SK-N-SH (cell line): ENCODE measurements at regions not wholly inside any gene's neighbourhood (a gene's known extent, or its start where the extent isn't known, plus 50 kb on each side); places are given as distances from the start of the nearest gene placed in this dataset.

Experiments
- CTCF ChIA-PET: fragments of 300-600, 350-600 bp; formaldehyde crosslinking; extraction: SDS; loops from one replicate; lab custom pipeline; 2021; lab: Yijun Ruan, JAX
- POLR2A ChIA-PET: fragments of 350-600 bp; sonication (Branson Sonifier 250); formaldehyde crosslinking; extraction: SDS; loops from one replicate; lab custom pipeline; 2020; ENCODE audit warnings: antibody characterized with exemption, inconsistent platforms; lab: Yijun Ruan, JAX
- DNase-seq: peaks from one replicate; pipeline ENCODE4 v3.0.0; 2012
- H2AFZ ChIP-seq: fragments of 200-600 bp; sonication (generic); 2 replicates; pipeline ENCODE4 v1.8.1; 2016; ENCODE audit warnings: antibody characterized with exemption, mild to moderate bottlenecking, low read depth
- H3F3A ChIP-seq: fragments of 200-600 bp; sonication (generic); replicated peaks from 2 replicates; pipeline ENCODE3; 2016; ENCODE audit warnings: antibody characterized with exemption, mild to moderate bottlenecking; ENCODE audit not compliant: insufficient read depth
- H3K27ac ChIP-seq, 2 experiments: fragments of 200-500 bp in 1 of 2; fragments of 200-600 bp in 1 of 2; sonication (Bioruptor generic) in 1 of 2; sonication (generic), shearing (Covaris generic) in 1 of 2; 2 replicates each; pipeline versions ENCODE4 v1.5.1 to v1.6.1; 2014 to 2016; ENCODE audit warnings: low read depth in 2 of 2, inconsistent platforms in 1 of 2, low read length in 1 of 2, mild to moderate bottlenecking in 1 of 2, mixed read lengths in 1 of 2
- H3K27me3 ChIP-seq: fragments of 200-600 bp; sonication (generic), shearing (Covaris generic); 2 replicates; pipeline ENCODE4 v1.6.1; 2016; ENCODE audit warnings: mixed run types; ENCODE audit not compliant: insufficient read depth
- H3K36me3 ChIP-seq, 2 experiments: fragments of 200-500 bp in 1 of 2; fragments of 200-600 bp in 1 of 2; sonication (Bioruptor generic) in 1 of 2; sonication (generic) in 1 of 2; replicated peaks in 1 of 2; 2 replicates each; pipeline versions ENCODE3 to v1.5.1; 2014 to 2016; ENCODE audit warnings: low read length in 1 of 2, mild to moderate bottlenecking in 1 of 2; ENCODE audit not compliant: insufficient read depth in 2 of 2, control insufficient read depth in 1 of 2
- H3K4me1 ChIP-seq, 2 experiments: fragments of 200-500 bp in 1 of 2; fragments of 200-600 bp in 1 of 2; sonication (Bioruptor generic) in 1 of 2; sonication (generic), shearing (Covaris generic) in 1 of 2; 2 replicates each; pipeline versions ENCODE4 v1.5.1 to v1.6.1; 2014 to 2016; ENCODE audit warnings: low read depth in 1 of 2, low read length in 1 of 2, mixed run types in 1 of 2; ENCODE audit not compliant: insufficient read depth in 2 of 2, control insufficient read depth in 1 of 2
- H3K4me2 ChIP-seq: fragments of 200-600 bp; sonication (generic), shearing (Covaris generic); 2 replicates; pipeline ENCODE4 v1.6.1; 2017; ENCODE audit warnings: mixed run types
- H3K4me3 ChIP-seq, 2 experiments: fragments of 200-500 bp in 1 of 2; fragments of 200-600 bp in 1 of 2; sonication (Bioruptor generic) in 1 of 2; sonication (generic), shearing (Covaris generic) in 1 of 2; 2 replicates each; pipeline versions ENCODE4 v1.5.1 to v1.8.1; 2014 to 2016; ENCODE audit warnings: low read depth in 2 of 2, inconsistent platforms in 1 of 2, low read length in 1 of 2, mild to moderate bottlenecking in 1 of 2, mixed read lengths in 1 of 2, moderate library complexity in 1 of 2
- H3K79me2 ChIP-seq: fragments of 200-600 bp; sonication (generic); 2 replicates; pipeline ENCODE4 v1.8.1; 2017; ENCODE audit warnings: mild to moderate bottlenecking; ENCODE audit not compliant: insufficient read depth
- H3K9ac ChIP-seq: fragments of 200-600 bp; sonication (generic); 2 replicates; pipeline ENCODE4 v1.6.1; 2017; ENCODE audit warnings: mixed run types
- H3K9me2 ChIP-seq: fragments of 200-600 bp; sonication (generic); 2 replicates; pipeline ENCODE4 v1.6.1; 2017; ENCODE audit warnings: mixed run types
- H3K9me3 ChIP-seq: fragments of 200-600 bp; sonication (generic); 2 replicates; pipeline ENCODE4 v1.6.1; 2017; ENCODE audit warnings: mixed run types, mild to moderate bottlenecking, moderate library complexity
- H4K20me1 ChIP-seq: fragments of 200-600 bp; sonication (generic); 2 replicates; pipeline ENCODE4 v1.6.1; 2017; ENCODE audit warnings: mild to moderate bottlenecking, mixed run types; ENCODE audit not compliant: insufficient read depth
- CHD2 ChIP-seq: fragments of 150-350 bp; IDR thresholded peaks from 2 replicates; pipeline ENCODE4 v1.6.1; 2018; ENCODE audit warnings: low read length; ENCODE audit not compliant: partially characterized antibody
- ELF1 ChIP-seq: IDR thresholded peaks from 2 replicates; pipeline ENCODE4 v1.4.0; 2012
- FOXJ3 ChIP-seq: sonication (generic); formaldehyde crosslinking; IDR thresholded peaks from 2 replicates; pipeline ENCODE4 v1.5.1; 2020; ENCODE audit warnings: mild to moderate bottlenecking, missing genetic modification reagents
- FOXM1 ChIP-seq: IDR thresholded peaks from 2 replicates; pipeline ENCODE4 v1.4.0; 2012; ENCODE audit warnings: low read depth, mild to moderate bottlenecking
- GABPA ChIP-seq: IDR thresholded peaks from 2 replicates; pipeline ENCODE4 v1.4.0; 2012; ENCODE audit warnings: low read depth, mild to moderate bottlenecking
- MAX ChIP-seq: IDR thresholded peaks from 2 replicates; pipeline ENCODE4 v1.4.0; 2012; ENCODE audit warnings: low read depth
- MEF2A ChIP-seq: IDR thresholded peaks from 2 replicates; pipeline ENCODE4 v1.4.0; 2012; ENCODE audit warnings: low read depth, borderline replicate concordance
- MXI1 ChIP-seq: IDR thresholded peaks from 2 replicates; pipeline ENCODE4 v1.6.1; 2012; ENCODE audit warnings: mild to moderate bottlenecking, low read depth, low read length, improper control_type of control experiment
- NRF1 ChIP-seq: IDR thresholded peaks from 2 replicates; pipeline ENCODE4 v1.6.1; 2012; ENCODE audit warnings: low read depth, mild to moderate bottlenecking, low read length
- RAD21 ChIP-seq: IDR thresholded peaks from 2 replicates; pipeline ENCODE4 v1.6.1; 2012; ENCODE audit warnings: mild to moderate bottlenecking, low read length
- RCOR1 ChIP-seq: fragments of 150-350 bp; IDR thresholded peaks from 2 replicates; pipeline ENCODE4 v1.6.1; 2017; ENCODE audit warnings: antibody characterized with exemption, low read length
- RXRA ChIP-seq: IDR thresholded peaks from 2 replicates; pipeline ENCODE4 v1.4.0; 2012; ENCODE audit warnings: low read depth, mild to moderate bottlenecking, borderline replicate concordance
- SIN3A ChIP-seq: IDR thresholded peaks from 2 replicates; pipeline ENCODE4 v1.6.1; 2012; ENCODE audit warnings: low read depth, mild to moderate bottlenecking, low read length, moderate library complexity, borderline replicate concordance
- SMC3 ChIP-seq: IDR thresholded peaks from 2 replicates; pipeline ENCODE4 v1.6.1; 2012; ENCODE audit warnings: low read depth, low read length, improper control_type of control experiment
- TAF1 ChIP-seq: IDR thresholded peaks from 2 replicates; pipeline ENCODE4 v1.6.1; 2012; ENCODE audit warnings: low read depth, mild to moderate bottlenecking, low read length, moderate library complexity, borderline replicate concordance
- TCF12 ChIP-seq: IDR thresholded peaks from 2 replicates; pipeline ENCODE4 v1.4.0; 2012
- WGBS: methylation state at CpG from one replicate; pipeline ENCODE4 v1.1.6; 2017; ENCODE audit warnings: low lambda C conversion rate; 5-methylcytosine and 5-hydroxymethylcytosine counted together
- TF ChIP-seq, protein P1 (sequence below): IDR thresholded peaks from 2 replicates; pipeline ENCODE4; 2012
- TF ChIP-seq, protein P2 (sequence below): fragments of 150-350 bp; IDR thresholded peaks from 2 replicates; pipeline ENCODE4 v1.6.1; 2017; ENCODE audit warnings: antibody characterized with exemption, low read length, low read depth, borderline replicate concordance

DNA sequence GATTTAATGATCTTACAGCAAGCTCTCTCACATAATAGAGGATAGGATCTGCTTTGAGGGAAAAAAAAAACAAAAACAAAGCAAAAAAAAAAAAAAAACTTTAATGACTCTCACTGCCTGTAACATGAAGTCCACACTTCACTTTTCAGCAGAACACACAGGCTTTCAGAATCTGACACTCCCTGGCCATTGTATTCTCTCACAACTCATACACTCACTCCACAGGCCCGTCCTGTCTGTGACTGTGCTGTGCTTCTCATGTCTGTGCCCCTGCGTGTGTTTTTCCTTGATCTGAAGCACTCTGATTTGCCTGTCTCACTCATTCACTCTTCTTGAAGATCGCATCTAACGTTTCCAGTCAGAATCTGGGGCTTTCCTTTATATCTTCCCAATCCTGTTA lies 460.8 kb downstream of the TMA16 start:
- POLR2A ChIA-PET: no interaction called here
- Histone ChIP-seq H3K79me2 (no peaks in the 10 kb centered on the region), H3K9me2 (no peaks in the 10 kb centered on the region), H3K9me3 (no peaks in the 10 kb centered on the region), H3K27ac (no peak overlapping the region), H3F3A (no peaks in the 10 kb centered on the region), H3K4me1 (no peaks in the 10 kb centered on the region), H3K4me2 (no peak overlapping the region), H2AFZ (no peak overlapping the region), H3K4me3 (no peak overlapping the region), H3K27me3 (no peaks in the 10 kb centered on the region), H3K9ac (no peak overlapping the region), H3K36me3 (no peaks in the 10 kb centered on the region), H4K20me1 (no peaks in the 10 kb centered on the region)
- CTCF ChIA-PET: no interaction called here
- DNase-seq: no peak
- TF ChIP-seq CHD2: no peak
- TF ChIP-seq FOXM1: no peak
- TF ChIP-seq, protein P1, sequence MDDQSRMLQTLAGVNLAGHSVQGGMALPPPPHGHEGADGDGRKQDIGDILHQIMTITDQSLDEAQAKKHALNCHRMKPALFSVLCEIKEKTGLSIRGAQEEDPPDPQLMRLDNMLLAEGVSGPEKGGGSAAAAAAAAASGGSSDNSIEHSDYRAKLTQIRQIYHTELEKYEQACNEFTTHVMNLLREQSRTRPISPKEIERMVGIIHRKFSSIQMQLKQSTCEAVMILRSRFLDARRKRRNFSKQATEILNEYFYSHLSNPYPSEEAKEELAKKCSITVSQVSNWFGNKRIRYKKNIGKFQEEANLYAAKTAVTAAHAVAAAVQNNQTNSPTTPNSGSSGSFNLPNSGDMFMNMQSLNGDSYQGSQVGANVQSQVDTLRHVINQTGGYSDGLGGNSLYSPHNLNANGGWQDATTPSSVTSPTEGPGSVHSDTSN: no peak
- TF ChIP-seq TAF1: no peak
- no peak for TF ChIP-seq RCOR1
- TF ChIP-seq ELF1: no peak
- TF ChIP-seq RXRA: no peak
- no peak for TF ChIP-seq MEF2A
- no peak for TF ChIP-seq TCF12
- TF ChIP-seq SMC3: no peak
- TF ChIP-seq MAX: no peak
- TF ChIP-seq NRF1: no peak
- no peak for TF ChIP-seq GABPA
- TF ChIP-seq, protein P2, sequence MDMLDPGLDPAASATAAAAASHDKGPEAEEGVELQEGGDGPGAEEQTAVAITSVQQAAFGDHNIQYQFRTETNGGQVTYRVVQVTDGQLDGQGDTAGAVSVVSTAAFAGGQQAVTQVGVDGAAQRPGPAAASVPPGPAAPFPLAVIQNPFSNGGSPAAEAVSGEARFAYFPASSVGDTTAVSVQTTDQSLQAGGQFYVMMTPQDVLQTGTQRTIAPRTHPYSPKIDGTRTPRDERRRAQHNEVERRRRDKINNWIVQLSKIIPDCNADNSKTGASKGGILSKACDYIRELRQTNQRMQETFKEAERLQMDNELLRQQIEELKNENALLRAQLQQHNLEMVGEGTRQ: no peak
- WGBS: 2% methylated on average over 4 of the region's 4 CpGs

DNA sequence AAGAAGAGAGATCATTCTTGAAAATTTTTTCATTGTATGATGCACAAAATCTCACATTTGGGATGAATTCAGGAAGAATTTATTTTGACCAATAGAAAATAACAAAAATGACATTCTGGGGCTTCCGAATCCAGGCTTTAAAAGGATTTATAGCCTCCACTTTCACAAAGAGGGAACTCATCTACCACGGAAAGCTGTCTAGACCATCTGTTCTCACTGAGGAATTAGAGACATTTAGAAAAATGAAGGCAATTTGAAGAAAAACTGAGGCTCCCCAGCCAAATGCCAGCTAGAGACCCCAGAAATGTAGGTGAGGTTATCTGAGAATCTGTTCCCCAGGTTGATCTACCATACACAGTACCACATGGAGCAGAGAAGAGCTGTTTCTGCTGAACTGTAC lies 464.3 kb downstream of the TMA16 start:
- WGBS: 3% methylated on average over 2 of the region's 2 CpGs
- H3K4me3 ChIP-seq: no peak overlapping the region
- H3K27me3 ChIP-seq: no peaks in the 10 kb centered on the region
- ChIA-PET CTCF (no interaction called here), POLR2A (no interaction called here)
- no peaks in the 10 kb centered on the region for H4K20me1 ChIP-seq
- DNase-seq: no peak
- no peaks in the 10 kb centered on the region for H3K9me3 ChIP-seq
- no peaks in the 10 kb centered on the region for H3K4me1 ChIP-seq
- H3K9ac ChIP-seq: no peak overlapping the region
- no peaks in the 10 kb centered on the region for H3K79me2 ChIP-seq
- no peak for TF ChIP-seq RAD21
- no peak for TF ChIP-seq SIN3A
- TF ChIP-seq MXI1: no peak
- no peak for TF ChIP-seq FOXJ3
- no peak for TF ChIP-seq TCF12
- no peak overlapping the region for H3K27ac ChIP-seq
- no peak overlapping the region for H2AFZ ChIP-seq
- no peak overlapping the region for H3K4me2 ChIP-seq
- no peaks in the 10 kb centered on the region for H3K36me3 ChIP-seq
- no peaks in the 10 kb centered on the region for H3K9me2 ChIP-seq
- no peaks in the 10 kb centered on the region for H3F3A ChIP-seq
